Stimulated activated CD4-positive, alpha-beta T cell treated with anti-CD3 and anti-CD28 coated beads, Interleukin-15, amount 100 ng/mL, for 48 hours (primary cell): ENCODE measurements at regions not wholly inside any gene's neighbourhood (a gene's known extent, or its start where the extent isn't known, plus 50 kb on each side); places are given as distances from the start of the nearest gene placed in this dataset.
"Not testable (repeated sequence)": the region's sequence is repeated elsewhere in the genome, so short reads cannot be mapped to it uniquely, and the experiment has no call there.

Experiments used
- DNase-seq, 2 donors: peaks; one replicate each; pipeline ENCODE4 v3.0.0-alpha.2; 2020; ENCODE audit warnings: low read depth in 2 of 2

DNA sequence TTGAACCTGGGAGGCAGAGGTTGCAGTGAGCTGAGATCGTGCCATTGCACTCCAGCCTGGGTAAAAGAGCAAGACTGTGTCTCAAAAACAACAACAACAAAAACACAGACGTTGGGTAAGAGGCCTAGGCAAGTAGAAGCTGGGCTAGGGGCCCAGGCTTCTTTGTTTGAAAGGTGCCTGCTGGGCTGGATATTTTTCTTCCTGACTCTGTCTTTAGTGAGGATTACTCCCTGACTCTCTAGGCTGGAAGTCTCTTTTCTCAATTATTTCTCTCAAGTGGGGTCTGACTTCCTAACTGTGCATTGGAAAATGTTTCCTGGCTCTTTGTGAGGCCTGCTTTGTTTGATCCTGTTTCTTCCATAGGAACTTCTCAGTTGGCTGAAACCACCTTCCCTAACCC lies 76.5 kb upstream of the DTNBP1 start:
- no peak for DNase-seq

DNA sequence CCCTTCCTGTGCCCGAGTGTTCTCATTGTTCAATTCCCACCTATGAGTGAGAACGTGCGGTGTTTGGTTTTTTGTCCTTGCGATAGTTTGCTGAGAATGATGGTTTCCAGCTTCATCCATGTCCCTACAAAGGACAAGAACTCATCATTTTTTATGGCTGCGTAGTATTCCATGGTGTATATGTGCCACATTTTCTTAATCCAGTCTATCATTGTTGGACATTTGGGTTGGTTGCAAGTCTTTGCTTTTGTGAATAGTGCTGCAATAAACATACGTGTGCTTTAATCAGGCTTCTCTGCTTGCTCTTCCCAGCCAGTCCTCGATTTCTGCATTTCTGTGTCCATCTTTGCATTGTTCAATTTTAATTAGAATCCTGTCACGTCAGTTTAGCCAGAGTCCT lies 75.4 kb upstream of the DTNBP1 start:
- not testable (repeated sequence) for DNase-seq

DNA sequence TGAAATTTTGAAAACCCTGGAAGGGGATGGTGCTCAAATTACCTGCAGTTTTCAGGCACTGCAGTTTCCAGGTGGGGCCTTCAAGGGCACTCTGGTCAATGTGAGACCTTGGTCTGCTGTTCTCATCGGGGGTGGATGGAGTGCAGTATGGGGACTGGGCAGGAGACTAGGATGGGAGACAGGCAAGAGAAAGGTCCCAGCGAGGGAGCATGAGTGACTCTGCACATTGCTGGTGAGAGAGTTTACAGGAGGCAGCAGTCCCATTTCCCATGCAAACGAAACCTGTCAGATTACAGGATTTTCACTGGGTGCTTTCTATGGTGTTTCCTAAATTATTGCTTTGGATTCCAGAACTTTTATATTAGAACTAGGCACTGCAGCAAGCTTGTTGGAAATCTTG lies 73.5 kb upstream of the DTNBP1 start:
- no peak for DNase-seq

DNA sequence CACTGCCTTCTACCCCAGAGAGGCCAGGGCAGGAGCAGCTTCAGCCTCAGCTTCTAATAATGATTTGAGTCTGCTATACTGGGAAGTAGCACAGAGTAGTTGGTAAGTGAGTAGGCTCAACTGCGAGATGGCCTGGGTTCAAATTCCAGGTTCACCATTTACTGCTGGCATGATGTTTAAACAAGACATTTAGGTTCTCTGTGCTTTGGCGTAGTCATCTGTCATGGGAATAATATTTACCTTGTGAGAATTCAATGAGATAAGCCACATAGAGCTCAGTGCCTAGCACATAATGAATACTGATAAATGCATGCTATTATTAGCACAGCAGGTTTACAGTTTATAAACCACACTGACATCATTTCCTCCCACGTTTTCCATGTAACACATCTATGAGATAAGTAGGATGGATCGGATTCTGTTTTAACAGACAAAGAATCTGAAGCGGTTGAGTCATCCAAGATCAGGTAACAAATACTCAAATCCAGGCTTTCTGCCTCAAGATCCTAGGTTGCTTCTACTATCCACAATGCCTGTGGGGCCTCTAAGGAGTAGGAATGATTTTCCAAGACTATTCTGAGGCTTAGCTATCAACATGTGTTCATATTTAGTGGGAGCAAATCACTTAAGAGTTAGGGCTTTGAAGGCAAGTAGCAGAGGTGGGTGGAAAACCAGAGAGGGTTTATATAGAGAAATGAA lies 72.9 kb upstream of the DTNBP1 start:
- no peak for DNase-seq

DNA sequence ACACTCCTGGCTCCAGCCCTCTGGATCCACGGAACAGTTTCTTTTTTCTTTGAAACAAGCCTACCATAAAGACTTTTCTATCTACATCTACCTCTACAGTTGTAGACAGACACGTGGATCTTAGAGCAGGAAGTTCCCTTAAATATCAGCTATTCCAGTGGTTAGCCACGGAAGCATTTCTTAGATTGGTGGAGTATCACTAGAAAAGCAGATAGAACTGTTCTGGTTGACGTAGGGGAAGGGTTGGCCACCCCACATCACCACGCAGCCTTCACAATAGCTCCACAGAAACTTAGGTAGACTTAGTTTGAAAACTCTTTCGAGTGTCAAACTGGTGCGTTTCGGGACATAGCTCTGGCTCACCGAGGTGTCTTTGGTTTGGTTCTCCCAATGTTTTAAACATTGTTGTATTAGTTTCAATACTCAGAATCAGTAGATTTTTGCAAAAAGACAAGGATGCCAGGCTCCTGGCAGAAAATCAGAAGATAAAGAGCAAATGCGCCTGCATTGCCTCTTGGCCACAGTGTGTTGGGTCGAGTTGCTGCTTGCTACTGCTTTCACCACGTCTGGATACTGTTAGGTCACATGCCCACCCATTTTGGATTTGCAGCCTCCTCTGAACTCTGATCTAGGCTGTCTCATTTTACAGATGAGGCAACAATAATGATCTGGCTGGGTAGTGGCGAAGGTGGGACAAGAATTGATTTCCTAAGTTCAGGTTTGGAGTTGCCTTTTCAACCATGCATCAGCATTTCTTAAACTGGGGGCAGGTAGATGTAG lies 71.5 kb upstream of the DTNBP1 start:
- no peak for DNase-seq

DNA sequence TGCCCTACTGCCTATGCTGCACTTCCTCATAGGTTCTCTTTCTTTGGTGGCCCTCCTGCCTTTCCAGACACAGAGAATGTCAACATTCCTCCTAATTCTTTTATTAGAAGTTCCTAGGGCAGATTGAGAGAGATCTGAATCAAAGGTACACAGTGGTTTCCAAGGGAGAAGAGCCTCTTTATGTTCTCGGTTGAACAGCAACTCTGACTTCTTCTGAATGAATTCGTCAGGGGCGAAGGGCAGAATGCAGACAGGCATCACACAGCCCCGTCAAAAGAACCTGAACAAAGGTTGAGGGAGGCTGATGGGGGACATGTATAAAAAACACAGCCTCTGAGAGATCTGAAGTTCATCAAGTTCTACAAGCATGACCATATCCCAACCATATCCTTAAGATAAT lies 68.1 kb upstream of the DTNBP1 start:
- no peak for DNase-seq

DNA sequence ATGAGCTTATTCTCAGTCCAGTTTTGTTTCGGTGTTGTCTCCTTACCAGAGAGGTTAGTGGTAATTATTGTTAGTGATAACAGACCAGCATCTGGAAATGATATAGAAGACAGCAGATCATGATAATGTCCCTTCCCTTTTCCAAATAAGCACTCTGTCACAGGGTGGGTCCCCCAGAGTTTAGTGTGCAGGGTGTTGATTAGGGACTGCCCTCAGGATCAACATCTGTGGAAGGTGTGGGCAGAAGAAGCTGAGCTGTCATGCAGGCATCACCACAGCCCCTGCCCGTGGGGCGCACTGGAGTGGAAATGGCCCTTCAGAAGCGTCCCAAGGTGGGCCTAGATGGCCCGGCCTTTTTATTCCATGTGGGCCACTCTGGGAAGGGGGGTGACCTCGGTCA lies 67.6 kb upstream of the DTNBP1 start:
- no peak for DNase-seq

DNA sequence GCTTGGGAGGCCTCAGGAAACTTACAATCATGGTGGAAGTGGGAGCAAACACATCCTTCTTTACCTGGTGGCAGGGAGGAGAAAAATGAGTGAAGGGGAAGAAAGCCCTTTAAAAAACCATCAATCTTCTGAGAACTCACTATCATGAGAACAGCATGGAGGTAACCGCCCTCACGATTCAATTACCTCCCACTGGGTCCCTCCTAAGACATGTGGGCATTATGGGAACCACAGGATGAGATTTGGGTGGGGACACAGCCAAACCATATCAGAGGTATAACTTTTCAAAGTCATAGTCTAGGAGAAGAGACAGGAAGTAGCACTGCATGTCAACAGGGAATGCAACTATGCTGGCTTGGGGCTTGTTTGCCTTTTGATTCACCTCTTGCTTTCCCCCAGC lies 59.9 kb upstream of the DTNBP1 start:
- no peak for DNase-seq

DNA sequence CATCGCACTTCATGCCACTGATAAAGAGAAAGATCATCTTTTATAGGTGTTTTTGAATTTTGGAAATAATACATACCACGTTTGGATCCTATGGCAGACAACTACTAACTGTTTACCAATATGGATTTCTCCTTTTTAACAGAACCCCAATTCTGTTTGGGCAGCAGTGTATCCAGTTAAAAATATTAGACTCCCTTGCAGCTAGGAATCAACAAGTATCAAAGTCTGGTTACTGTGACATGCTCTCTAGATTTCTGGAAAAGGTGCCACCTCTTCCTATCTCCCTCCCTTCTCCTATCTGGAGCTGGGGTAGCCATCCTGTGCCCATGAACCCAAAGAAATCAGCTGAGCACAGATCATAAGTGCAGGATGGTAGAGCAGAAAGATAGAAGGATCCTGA lies 54.1 kb upstream of the DTNBP1 start:
- no peak for DNase-seq

DNA sequence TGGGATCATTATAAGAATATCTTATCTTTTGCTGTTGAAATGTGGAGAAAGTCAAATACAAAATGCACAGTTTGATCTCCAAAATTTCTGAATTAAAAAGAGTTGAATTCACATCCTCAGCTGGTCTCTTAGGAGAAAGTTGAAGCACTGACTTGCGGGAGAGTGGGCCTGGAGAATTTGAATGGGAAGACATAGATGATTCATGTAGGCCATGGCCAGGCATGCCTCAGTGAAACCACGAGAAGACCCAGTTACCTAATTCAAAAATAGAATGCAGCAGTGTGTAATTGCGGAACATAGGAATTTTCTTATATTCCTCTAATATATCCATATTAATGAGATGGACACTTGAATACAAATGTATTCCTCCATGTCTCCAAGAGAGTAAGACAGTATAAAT lies 53.0 kb upstream of the DTNBP1 start:
- no peak for DNase-seq

DNA sequence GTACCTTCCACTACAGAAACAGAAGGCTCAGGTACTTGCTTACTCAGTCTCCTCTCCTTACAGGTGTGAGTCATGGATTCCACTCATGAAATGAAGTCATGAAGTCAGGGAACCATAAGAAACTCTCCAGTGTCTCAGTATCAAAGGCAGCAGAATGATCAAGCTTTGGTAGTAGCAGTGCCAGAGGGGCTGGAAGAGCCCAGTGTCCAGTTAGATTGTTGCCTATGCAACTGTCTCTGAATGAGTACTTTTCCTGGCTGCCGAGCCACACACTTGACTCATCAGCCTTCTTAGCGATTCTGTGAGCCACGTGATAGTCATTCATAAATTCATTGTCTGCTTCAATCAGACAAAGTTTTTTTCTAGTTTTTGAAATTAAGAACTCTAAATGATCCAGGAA lies 52.2 kb upstream of the DTNBP1 start:
- peak in 1 of 2 donors; percentile 47 for DNase-seq

DNA sequence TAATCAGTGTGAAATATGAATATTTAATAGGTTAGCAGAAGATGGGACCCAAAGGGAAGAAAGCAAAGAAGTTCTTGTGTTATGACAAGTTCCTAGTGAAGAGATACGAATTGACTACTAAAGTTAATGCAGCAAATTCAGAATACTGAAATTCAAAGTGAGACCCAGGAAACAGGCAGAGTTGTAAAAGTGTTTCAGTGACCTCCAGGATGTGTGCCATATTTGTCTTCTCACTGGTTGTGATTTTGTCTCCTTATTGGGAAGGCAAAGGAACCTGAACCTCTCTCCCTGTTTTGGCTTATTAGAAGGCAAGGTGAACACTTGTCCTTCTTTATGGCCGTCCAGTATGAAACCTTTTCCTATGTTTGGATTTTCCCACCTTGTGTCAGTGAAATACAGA lies 51.8 kb upstream of the DTNBP1 start:
- DNase-seq, result no peak

DNA sequence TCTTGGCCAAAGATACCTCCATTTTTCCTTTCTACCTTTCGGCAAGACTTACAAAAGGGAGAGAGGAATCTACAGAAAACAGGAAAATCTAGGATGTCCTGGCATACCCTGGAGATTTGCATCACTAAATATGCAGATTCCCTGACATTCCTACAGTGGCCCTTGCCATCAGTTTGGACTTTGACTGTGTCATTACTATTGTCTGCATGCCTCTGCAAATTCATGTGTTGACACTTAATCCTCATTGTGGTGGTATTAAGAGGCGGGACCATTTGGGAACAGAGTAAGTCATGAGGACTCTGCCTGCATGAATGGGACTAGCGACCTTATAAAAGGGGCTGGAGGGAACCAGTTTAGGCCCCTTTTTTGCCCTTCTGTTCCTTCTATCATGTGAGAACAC lies 50.5 kb upstream of the DTNBP1 start:
- no peak for DNase-seq

DNA sequence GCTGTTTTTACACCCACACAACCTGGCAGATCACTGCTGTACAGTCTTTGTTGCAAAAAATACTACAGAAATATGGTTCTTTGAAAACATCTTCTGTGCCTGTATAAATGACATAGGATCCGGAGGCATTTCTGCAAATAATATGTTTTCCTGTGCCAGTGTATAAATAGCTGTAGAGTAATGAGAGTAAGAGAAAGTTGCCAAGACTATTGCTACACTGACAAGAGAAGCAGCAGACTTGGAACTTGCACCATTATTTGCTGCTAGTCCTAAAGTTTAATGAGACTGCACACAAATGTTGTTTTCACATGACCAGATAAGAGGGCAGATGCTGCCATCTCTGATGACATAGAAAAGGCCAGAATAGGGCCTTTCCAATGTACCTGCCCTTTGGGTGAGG lies 50.0 kb upstream of the DTNBP1 start:
- DNase-seq, result no peak
